NCI-H1105 (cell line): ENCODE measurements at regions not wholly inside any gene's neighbourhood (a gene's known extent, or its start where the extent isn't known, plus 50 kb on each side); places are given as distances from the start of the nearest gene placed in this dataset.
A peak's percentile ranks its signal among the peaks of the same experiment; 100 is the strongest.

Experiments
- DNase-seq: peaks from one replicate; lab custom pipeline; 2025; lab: John Stamatoyannopoulos, UW

DNA sequence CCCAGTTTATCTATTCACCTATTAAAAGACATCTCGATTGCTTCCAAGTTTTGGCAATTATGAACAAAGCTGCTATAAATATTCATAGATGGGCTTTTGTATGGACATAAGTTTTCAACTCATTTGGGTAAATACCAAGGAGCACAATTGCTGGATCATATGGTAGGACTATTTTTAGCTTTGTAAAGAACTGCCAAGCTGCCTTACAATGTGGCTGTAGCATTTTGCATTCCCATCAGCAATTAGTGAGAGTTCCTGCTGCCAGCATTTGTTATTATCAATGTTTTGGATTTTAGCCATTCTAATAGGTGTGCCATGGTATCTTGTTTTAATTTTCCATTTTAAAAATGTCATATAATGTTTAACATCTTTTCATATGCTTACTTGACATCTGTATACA lies 475.6 kb upstream of the NCAM2 start:
- DNase-seq, result no peak

DNA sequence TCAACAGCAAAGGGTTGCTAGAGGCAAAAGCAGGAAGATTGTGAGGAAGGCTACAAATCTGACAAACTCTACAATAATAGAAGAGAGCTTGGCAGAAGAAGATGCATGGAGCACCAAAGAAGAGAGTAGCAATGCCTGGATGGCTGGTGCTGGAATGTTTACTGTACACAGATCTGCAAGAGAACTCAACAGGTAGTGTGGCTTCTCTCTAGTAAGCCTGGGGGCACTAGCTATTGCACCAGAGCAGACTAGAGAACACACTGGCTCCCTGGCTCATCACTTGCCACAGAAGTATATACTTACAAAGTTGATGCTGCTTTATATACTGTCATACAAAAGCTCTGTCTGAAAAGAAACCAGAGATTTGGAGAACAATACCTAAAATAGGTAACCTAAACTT lies 475.0 kb upstream of the NCAM2 start:
- DNase-seq, result no peak

DNA sequence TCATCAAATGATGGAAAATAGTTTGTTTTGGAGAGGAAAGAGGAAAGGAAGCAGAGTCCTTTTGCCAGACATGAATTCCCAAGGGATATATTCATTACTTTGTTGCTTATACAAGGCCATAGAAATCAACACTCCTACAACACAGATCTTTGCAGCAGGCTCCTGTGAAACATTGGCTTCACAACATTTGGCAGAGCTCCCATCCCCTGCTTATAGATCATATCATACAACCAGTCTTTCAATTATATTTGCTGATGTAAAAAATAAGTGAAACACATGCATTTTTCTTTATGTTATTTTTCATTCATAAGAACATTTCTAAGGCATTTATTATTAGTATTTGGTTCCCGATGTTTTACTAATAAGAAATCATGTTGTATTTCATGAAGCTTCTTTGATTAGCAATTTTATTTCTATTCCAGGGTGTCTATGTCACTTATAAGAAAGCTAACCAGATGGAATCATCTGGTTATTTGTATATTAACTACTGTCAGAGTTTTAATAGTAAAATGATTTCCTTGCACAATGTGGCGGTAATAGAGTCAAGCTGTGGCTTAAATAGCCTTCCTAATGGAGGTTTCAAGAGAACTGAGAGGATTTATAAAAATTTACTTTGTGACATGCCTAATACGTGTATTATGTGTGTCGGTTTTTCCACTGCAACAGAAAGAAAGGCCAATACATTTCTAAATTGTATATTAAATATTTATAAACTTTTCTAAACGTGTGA lies 470.3 kb upstream of the NCAM2 start:
- peak; percentile 4 for DNase-seq

DNA sequence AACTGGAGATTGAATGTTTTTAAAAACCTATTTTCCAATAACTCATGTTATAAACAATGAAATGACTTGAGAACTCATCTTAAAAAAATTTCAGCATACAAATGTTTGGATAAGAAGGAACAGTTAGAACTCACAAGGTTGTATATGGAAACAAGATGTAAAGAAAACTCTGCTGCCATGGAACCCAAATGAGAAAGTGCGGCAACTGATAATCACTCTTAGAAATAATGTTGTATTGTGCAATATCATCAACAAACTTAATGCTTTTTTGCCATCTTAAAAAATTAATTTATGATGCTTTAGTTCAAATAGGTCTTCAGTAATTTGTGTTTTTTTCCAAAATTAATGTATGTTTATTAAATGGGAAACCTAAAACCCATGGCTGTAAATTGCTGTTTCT lies 461.1 kb upstream of the NCAM2 start:
- no peak for DNase-seq

DNA sequence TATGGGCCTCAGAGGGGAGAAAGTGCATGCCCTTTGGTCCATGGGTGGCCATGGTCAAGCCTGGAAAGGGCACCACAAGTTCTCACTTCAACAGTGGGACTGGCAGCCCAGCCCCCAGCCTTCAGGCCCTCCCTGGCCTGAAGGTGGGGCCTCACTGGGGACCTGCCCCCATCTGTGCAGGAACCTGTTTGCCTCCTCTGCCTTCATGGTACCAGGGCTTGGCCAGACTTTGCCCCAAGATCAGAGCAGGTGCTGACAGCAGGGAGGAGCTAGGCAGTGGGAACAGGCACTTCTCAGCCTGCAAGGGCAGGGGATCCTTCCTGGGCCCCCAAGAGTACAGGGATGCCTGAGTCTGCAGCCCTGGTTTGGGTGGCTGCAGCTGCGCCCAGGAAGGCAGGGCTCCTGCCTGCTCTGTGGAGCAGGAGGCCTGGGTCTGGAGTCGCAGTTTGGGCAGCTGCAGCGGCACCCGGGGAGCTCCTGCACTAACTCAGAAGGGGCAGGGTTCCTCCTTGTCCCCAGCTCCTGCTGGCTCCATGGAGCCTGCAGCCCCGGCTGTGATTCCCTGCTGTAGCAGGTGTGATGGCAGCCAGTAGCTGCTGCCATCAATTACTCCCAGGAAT lies 460.1 kb upstream of the NCAM2 start:
- DNase-seq, result no peak

DNA sequence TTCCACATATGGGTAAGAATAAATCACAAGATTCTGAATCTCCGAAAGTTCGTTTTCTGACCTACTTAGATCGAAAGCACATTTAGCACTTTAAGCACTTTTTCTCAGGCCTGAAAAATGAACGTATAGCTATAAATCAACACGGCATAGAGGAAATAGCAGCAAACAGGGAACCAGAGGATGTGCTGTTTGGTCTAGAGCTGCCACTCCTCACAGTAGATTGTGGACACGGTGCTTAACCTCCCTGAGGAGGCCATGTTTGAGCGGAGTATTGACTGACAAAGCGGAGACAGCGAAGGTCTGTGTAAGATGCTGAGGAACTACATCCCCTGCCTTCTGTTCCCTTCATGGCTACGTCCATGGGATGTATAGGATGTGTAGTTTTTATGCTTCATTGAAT lies 452.8 kb upstream of the NCAM2 start:
- DNase-seq, result no peak

DNA sequence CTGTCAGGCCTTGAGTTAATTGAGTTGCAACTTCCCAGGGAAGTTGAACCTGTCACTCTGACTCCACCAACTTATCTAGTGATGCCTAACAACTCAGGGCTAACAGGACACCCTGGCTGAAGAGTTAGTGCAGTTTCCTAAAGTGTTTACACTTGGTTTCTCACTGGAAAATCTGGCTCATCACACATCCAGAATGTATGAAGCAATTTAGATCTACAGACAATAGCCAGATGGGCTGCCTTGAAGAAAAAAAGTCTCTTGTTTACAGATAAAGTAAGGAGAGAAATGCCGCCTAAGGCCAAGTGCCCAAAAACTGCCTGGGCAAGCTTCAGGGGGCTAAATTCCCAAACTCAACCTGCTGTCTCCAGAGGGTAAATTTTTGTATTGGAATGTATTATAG lies 446.3 kb upstream of the NCAM2 start:
- DNase-seq, result no peak

DNA sequence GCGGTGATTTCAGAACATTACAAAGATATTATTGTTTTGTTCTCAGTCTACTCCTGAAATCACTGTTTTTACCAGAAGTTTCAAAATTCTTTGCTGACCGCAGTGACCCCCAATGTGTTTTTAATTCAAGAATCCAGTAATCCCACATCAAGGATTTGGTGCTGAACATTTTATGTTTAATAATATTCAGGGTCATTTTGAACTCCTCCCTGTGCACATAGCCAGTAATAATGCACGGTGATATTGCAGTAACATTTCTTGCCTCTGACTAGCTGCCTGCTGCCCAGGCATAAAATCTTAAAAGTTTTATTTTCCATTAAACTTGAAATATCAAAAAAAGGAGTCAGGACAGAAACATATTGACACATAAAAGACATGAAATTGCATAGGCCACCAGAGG lies 443.4 kb upstream of the NCAM2 start:
- DNase-seq, result no peak

DNA sequence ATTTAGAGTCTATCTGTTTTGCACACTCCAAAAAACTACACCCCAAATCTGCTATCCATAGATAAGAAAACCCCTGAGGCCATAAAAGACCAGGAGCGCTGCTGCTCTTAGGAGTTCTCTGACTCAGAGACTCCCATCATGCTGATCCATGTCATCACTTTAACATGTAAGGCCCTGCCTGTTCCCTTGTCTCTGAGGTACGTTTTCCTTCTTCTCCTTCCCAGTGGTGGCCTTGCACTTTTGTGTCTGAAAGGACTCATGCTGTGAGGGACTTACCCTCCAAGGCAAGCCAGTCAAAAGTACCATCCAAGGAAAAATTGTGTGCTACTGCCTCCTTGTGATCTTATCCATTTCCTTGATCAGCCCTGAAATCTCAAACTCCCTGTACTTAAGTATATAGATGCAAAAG lies 427.4 kb upstream of the NCAM2 start:
- no peak for DNase-seq

DNA sequence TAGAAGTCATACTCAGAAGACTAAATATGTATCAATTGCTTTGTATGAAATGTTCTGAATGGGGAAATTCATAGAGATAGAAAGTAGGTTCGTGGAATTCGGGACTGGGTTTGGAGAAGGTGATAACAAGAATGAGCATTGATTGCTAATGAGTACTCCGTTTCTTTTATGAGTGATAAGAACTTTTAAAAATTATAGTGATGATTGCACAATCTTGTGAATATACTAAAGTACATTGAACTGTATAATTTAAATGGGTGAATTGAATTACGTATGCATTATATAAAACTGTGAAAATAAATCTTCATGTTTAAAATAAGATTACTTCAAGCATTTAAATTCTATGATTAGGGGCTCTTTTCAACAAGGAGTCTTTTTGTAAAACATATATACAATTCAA lies 425.6 kb upstream of the NCAM2 start:
- DNase-seq, result no peak

DNA sequence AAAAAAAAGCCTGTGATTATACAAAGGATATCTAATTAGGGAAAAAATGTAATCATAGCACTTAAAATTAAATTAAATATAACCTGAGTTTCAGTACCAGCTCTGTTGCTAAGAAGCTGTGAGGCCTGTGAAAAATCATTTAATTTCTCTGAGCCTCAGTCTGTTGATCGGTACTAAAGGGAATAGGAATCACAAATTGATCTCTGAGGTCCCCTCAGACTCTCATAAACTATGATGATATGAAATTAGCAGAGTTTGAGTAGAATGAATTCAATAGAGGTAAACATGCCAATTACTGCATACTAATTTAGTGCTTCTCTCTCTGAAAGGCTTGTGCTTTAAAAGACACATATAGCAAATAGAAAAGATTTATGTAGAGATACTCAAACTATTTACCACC lies 416.8 kb upstream of the NCAM2 start:
- no peak for DNase-seq

DNA sequence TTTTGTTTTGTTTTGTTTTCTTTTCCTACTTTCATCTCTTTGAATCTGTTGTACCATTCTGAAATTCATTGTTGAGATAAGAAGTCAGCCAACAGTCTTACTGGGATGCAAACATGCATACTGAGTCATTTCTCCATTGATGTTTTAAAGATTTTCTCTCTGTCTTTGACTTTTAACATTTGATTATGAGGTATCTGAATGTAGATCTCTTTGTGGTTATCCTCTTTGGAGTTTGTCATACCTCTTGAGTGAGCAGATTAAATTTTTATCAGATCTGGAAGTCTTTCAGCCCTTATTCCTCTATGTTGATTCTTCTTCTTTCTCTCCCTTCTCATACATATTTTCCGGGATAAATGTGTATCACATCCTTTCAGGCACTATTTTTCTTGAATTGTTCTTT lies 406.9 kb upstream of the NCAM2 start:
- DNase-seq, result no peak

DNA sequence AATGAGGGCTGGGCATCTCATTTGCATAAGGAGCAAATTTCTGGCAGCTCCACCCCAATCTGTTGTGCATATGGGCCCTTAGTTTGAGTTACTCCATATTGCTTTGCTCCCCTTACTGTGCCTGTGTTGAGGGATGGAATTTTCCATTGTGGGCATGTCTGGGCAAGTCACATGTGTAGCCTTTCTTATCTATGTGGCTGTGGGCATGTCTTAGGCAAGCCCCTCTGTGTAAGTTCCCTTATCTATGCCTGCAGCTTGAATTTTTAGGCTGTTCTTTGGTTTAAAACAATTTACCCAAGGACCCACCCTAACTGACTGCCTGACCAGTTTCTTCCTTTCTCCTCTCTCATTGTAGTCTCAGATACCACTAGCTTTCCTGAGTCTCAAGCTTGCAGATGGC lies 405.7 kb upstream of the NCAM2 start:
- DNase-seq, result no peak

DNA sequence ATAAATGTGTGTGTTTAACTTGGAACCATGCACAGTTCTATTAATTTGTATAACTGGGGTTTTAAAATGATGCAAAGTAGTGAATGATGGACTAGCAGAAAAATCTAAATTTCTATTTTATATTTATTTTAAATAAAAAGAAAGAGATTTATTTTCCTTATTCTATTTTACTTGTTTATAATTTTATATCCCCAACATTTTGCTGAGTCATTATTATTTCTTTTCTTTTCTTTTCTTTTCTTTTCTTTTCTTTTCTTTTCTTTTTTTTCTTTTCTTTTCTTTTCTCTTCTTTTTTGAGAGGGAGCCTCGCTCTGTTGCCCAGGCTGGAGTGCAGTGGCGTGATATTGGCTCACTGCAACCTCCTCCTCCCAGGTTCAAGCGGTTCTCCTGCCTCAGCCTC lies 395.0 kb upstream of the NCAM2 start:
- DNase-seq, result no peak

DNA sequence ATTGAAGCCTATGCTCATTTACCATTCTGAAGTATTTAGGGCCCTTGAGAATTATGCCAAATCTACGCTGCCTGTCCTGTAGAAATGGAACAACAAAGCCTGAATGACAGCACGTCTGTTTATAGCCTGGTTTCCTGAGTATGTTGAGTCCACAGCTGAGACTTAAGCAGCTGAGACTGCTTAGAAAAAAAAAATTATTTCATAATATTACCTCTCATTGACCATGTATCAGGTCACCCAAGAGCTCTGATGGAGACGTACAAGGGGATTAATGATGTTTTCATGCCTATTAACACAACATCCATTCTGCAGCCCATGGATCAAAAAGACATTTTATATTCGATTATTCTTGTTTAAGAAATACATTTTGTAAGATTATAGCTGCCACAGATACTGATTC lies 387.2 kb upstream of the NCAM2 start:
- DNase-seq, result no peak

DNA sequence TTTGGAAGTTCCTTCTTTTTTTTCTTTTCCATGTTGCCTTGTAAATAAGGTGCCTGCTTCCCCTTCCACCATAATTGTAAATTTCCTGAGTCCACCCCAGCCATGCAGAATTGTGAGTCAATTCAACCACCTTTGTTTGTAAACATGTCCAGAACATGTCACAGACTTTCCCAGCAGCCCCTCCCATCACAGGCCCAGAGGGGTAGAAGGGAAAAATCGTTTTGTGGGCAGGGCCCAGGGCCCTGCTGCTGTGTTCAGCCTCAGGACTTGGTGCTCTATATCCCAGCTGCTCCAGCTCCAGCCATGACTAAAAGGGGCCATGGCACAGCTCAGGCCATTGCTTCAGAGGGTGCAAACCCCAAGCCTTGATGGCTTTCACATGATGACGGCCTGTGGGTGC lies 384.6 kb upstream of the NCAM2 start:
- no peak for DNase-seq

DNA sequence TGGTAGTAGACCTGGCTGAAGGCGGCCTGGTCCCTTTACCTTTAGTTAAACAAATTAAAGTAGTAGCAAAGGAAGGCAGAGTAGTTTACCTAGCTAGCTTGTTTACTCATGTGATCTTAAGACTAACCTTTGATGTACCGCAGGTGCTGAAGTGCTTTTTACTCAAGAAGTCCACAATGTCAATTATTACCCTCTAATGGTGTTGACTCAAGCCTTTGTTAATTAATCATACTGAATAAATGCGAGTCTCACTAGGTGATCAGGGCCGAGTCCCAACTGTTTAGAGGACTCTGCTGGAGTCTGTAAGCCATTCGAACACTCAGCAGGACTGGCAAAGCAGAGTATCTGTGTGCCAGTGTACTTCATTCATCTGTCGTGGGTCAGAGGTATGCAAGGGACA lies 381.1 kb upstream of the NCAM2 start:
- peak; percentile 40 for DNase-seq

DNA sequence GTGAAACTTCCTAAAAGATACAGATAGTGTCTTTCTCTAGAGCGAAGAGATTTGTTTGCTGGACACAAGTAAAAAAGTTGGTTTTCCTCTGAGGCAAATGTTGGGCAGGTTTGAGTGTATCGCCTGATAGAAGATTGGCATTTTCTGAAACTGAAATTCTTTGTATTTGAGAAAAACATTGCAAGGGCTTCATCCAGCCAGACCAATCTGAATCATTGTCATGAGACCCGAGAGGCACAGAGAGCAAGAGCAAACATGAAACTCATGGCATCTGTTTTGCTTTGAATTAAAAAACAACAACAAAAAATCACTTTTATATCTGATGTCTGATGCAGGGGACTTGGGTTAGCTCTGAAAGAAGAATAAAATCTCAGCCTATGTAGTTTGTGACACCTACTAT lies 379.3 kb upstream of the NCAM2 start:
- no peak for DNase-seq

DNA sequence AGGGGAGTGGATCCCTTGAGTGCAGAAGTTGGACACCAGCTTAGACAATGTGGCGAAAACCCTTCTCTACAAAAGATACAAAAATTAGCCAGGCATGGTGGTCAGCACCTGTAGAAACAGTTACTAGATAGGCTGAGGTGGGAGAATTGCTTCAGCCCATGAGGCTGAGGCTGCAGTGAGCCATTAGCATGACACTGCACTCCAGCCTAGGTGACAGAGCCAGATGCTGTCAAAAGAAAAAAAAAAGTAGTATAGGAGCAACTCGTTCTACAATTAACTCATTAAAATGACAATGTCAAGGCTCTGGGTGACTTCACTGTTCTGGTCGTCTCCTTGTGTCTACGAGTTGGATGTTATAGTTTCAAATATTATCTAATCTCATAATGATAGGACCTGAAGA lies 370.6 kb upstream of the NCAM2 start:
- no peak for DNase-seq

DNA sequence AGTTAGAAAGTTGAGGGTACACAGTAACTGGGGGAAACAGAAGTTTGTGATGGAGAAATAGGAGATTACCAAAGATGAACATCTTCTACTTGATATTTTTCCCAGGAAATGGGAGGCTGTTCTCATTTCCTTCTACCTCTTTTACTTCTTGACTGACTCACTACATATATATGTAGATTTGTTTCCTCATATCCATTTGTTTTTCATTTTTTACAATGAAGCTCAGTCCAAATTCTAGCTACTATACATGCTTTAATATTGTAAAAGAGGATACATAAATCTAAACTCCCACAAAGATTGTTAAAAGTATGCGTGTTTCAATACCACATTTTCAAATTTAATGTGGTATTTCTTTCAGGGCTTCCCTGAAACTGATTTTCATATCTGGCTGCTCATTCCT lies 366.6 kb upstream of the NCAM2 start:
- no peak for DNase-seq

DNA sequence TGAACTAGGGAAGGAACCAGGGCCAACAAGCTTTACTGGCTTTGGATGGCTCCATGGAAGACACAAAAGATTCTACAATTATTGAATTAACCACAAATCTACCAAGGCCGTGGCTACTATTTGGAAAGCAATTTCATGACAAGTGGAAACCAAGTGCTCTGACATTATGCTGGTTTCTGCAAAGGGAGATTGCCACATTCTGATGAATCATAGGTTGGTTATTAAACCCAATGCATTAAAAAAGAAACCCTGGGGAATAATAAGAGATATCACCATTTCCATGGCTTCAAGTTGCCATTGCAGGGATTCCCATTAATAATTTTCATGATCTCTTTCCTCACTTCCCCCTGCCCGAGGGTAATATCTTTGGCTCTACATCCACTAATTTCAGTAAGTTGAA lies 359.2 kb upstream of the NCAM2 start:
- DNase-seq, result no peak

DNA sequence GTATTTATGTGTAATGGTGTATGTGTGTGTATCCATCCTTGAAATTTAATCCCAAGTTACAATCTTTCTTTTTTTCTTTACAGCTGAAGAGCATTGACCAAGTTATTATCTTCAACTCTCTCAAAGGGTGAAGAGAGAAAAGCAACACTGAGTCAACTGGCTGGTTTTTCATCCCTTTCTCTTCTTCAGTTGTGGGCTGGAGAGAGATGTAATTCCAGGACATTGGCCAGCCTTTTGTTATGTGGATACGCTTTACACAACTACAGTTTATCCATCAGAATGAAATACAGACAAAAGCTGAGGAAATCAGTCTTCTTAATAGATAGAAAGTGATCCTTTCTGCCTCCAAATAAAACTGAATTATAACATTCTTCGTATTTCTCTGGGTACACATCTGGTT lies 357.0 kb upstream of the NCAM2 start:
- DNase-seq, result no peak

DNA sequence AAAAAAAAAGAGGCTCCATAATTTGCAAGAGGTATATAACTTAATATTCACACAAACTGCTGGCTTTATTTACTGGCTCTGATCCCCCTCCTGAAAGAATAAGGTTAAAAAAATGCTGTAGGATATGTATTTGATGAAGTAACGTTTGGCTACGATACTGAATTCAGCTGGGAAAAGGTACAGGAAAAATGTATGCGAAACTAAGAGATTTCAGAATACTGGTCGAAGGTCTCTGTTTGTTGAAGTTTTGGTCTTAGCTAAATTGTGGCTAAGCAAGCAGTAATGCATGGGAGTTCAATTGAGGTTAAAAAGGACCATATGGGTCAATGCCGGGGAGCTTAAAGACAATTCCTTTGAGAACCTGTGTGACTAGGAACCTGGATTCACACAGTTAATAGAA lies 355.5 kb upstream of the NCAM2 start:
- DNase-seq, result no peak

DNA sequence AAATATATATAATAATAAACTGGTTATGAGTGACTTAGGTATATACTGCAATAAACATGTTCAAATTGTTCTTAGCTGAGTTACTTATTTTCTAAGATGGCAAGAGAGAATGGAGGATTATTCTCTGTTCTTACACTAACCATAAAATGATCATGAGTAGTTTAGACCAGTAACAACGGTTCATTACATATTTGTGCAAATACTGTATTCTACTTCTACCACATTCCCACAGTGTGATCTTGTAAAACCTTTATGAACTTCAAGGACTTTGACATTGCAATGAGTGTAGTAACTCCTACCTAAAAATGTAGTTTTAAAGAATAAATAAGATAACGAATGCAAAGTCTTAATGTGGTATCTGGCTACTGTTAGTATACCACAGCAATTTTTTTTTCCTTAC lies 353.7 kb upstream of the NCAM2 start:
- DNase-seq, result no peak
